Cardiac fibroblast (primary cell): ENCODE measurements at regions not wholly inside any gene's neighbourhood (a gene's known extent, or its start where the extent isn't known, plus 50 kb on each side); places are given as distances from the start of the nearest gene placed in this dataset.
"Not testable (repeated sequence)": the region's sequence is repeated elsewhere in the genome, so short reads cannot be mapped to it uniquely, and the experiment has no call there.

Experiments
- DNase-seq, 2 donors: peaks; one replicate each; pipeline versions ENCODE4 v3.0.0 to v3.0.0-alpha.2; 2010; ENCODE audit warnings: low read depth in 2 of 2
- H3K4me3 ChIP-seq, 2 donors: replicated peaks in 1 of 2; 1 replicate in 1 of 2; 2 replicates in 1 of 2; pipeline ENCODE4 v1.5.1; 2011; ENCODE audit warnings: low read depth in 2 of 2, low read length in 2 of 2, mild to moderate bottlenecking in 2 of 2, moderate library complexity in 1 of 2
- TF ChIP-seq, protein P1 (sequence below): IDR thresholded peaks from one replicate; pipeline ENCODE4 v1.5.1; 2011; ENCODE audit warnings: low read depth, mild to moderate bottlenecking, low read length, inconsistent platforms

- TF ChIP-seq, protein P1, sequence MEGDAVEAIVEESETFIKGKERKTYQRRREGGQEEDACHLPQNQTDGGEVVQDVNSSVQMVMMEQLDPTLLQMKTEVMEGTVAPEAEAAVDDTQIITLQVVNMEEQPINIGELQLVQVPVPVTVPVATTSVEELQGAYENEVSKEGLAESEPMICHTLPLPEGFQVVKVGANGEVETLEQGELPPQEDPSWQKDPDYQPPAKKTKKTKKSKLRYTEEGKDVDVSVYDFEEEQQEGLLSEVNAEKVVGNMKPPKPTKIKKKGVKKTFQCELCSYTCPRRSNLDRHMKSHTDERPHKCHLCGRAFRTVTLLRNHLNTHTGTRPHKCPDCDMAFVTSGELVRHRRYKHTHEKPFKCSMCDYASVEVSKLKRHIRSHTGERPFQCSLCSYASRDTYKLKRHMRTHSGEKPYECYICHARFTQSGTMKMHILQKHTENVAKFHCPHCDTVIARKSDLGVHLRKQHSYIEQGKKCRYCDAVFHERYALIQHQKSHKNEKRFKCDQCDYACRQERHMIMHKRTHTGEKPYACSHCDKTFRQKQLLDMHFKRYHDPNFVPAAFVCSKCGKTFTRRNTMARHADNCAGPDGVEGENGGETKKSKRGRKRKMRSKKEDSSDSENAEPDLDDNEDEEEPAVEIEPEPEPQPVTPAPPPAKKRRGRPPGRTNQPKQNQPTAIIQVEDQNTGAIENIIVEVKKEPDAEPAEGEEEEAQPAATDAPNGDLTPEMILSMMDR = no peak
- peak; percentile 38 to 60 for DNase-seq
- no peak overlapping the region for H3K4me3 ChIP-seq
These were observed 115.5 kb downstream of the NFKBIZ start for GRCh38 chr3:101964861-101965260.

DNA sequence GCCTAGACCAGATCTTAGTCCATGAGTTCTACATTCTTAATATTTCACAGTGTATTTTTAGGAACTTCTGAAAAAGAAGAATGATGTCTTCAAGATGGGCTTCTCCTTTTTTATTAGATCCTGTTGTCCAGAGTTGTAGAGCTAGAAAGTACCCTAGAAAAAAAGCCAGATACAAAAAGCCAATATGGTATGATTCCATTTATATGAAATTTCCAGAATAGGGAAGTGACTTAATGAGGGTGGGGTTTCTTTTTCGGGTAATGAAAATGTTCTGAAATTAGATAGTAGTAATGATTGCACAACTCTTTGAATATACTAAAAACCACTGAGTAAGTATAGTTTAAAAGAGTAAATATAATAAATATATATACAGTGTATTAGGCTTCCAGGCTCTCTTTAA lies 116.9 kb downstream of the NFKBIZ start:
- H3K4me3 ChIP-seq = no peak overlapping the region
- no peak for DNase-seq
- TF ChIP-seq, protein P1 = no peak

DNA sequence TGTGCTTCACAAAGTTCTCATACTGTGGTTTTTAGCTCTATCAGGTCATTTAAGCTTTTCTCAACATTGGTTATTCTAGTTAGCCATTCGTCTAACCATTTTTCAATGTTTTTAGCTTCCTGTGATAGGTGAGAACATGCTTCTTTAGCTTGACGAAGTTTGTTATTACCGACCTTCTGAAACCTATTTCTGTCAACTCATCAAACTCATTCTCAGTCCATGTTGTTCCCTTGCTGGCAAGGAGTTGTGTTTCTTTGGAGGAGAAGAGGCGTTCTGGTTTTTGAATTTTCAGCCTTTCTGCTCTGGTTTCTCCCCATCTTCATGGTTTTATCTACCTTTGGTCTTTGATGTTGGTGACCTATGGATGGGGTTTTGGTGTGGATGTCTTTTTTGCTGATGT lies 120.9 kb downstream of the NFKBIZ start:
- TF ChIP-seq, protein P1 = no peak
- no peak for DNase-seq
- no peak overlapping the region for H3K4me3 ChIP-seq

DNA sequence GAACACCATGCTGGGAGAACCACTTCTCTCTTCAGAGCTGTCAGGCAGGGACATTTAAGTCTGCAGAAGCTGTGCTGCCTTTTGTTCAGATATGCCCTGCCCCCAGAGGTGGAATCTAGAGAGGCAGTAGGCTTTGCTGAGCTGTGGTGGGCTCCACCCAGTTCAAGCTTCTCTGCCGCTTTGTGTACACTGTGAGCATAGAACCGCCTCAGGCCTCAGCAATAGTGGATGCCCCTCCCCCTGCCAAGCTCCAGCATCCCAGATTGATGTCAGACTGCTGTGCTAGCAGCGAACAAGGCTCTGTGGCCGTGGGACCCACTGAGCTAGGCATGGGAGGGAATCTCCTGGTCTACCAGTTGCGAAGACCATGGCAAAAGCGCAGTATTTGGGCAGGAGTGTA lies 121.6 kb downstream of the NFKBIZ start:
- TF ChIP-seq, protein P1 = no peak
- no peak for DNase-seq
- H3K4me3 ChIP-seq = no peak overlapping the region

GRCh38 chr3:101972430-101973162 lies 123.3 kb downstream of the NFKBIZ start:
- TF ChIP-seq, protein P1 = no peak
- DNase-seq = no peak
- no peak overlapping the region for H3K4me3 ChIP-seq

- TF ChIP-seq, protein P1 = no peak
- DNase-seq = no peak
- H3K4me3 ChIP-seq = no peak overlapping the region
These were observed 123.8 kb downstream of the NFKBIZ start for GRCh38 chr3:101973163-101973505.

DNA sequence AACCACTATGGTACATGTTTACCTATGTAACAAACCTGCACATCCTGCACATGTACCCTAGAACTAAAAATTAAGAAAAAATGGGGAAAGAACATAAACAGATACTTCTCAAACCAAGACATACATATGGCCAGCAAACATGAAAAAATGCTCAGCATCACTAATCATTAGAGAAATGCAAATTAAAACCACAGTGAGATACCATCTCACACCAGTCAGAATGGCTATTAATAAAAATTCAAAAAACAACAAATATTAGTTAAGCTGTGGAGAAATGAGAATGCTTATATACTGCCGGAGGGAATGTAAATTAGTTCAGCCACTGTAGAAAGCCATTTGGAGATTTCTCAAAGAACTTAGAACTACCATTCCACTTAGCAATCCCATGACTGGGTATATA lies 126.1 kb downstream of the NFKBIZ start:
- not testable (repeated sequence) for H3K4me3 ChIP-seq, DNase-seq
